ENCODE measurements at regions not wholly inside any gene's neighbourhood (a gene's known extent, or its start where the extent isn't known, plus 50 kb on each side); places are given as distances from the start of the nearest gene placed in this dataset.

GRCh38 chr3:94394885-94395284, 332.0 kb downstream of the NSUN3 start:
- TF ChIP-seq POLR2AphosphoS5 (IDR thresholded peaks at IDR 0.05) = no peak
- TF ChIP-seq, protein P1, sequence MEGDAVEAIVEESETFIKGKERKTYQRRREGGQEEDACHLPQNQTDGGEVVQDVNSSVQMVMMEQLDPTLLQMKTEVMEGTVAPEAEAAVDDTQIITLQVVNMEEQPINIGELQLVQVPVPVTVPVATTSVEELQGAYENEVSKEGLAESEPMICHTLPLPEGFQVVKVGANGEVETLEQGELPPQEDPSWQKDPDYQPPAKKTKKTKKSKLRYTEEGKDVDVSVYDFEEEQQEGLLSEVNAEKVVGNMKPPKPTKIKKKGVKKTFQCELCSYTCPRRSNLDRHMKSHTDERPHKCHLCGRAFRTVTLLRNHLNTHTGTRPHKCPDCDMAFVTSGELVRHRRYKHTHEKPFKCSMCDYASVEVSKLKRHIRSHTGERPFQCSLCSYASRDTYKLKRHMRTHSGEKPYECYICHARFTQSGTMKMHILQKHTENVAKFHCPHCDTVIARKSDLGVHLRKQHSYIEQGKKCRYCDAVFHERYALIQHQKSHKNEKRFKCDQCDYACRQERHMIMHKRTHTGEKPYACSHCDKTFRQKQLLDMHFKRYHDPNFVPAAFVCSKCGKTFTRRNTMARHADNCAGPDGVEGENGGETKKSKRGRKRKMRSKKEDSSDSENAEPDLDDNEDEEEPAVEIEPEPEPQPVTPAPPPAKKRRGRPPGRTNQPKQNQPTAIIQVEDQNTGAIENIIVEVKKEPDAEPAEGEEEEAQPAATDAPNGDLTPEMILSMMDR (IDR thresholded peaks at IDR 0.05; ENCODE audit: poor library complexity, severe bottlenecking) = no peak
